Activated effector memory CD4-positive, alpha-beta T cell treated with Interleukin-2 at 50 U/mL for 16 hours (primary cell): ENCODE measurements at regions not wholly inside any gene's neighbourhood (a gene's known extent, or its start where the extent isn't known, plus 50 kb on each side); places are given as distances from the start of the nearest gene placed in this dataset.

ENCODE experiments used
- DNase-seq: peaks from one replicate; pipeline ENCODE4 v3.0.0-alpha.2; 2020

- no peak for DNase-seq
These were observed 495.5 kb downstream of the MIAT start for GRCh38 chr22:27152883-27153282.

- DNase-seq = no peak
These were observed 496.0 kb downstream of the MIAT start for GRCh38 chr22:27153386-27153785.

- no peak for DNase-seq
These were observed 497.3 kb downstream of the MIAT start for GRCh38 chr22:27154717-27155116.

- DNase-seq = no peak
These were observed 499.6 kb downstream of the MIAT start for GRCh38 chr22:27156821-27157489.

- DNase-seq = no peak
These were observed 500.4 kb downstream of the MIAT start for GRCh38 chr22:27157666-27158370.

GRCh38 chr22:27159016-27159415 lies 501.6 kb downstream of the MIAT start:
- no peak for DNase-seq

GRCh38 chr22:27159716-27160295 lies 502.4 kb downstream of the MIAT start:
- no peak for DNase-seq

- no peak for DNase-seq
These were observed 506.1 kb downstream of the MIAT start for GRCh38 chr22:27163162-27164137.

- DNase-seq = no peak
These were observed 507.6 kb downstream of the MIAT start for GRCh38 chr22:27164781-27165503.

- DNase-seq = no peak
These were observed 511.3 kb downstream of the MIAT start for GRCh38 chr22:27168681-27169080.

GRCh38 chr22:27170491-27170890 lies 513.1 kb downstream of the MIAT start:
- DNase-seq = no peak

GRCh38 chr22:27171212-27171611 lies 513.8 kb downstream of the MIAT start:
- DNase-seq = no peak

- DNase-seq = no peak
These were observed 516.1 kb downstream of the MIAT start for GRCh38 chr22:27173530-27173929.

GRCh38 chr22:27175021-27175838 lies 517.8 kb downstream of the MIAT start:
- no peak for DNase-seq

GRCh38 chr22:27175974-27176373 lies 518.6 kb downstream of the MIAT start:
- DNase-seq = no peak

GRCh38 chr22:27179161-27179560 lies 521.8 kb downstream of the MIAT start:
- no peak for DNase-seq

- DNase-seq = no peak
These were observed 524.1 kb downstream of the MIAT start for GRCh38 chr22:27181537-27181936.

GRCh38 chr22:27183474-27183873 lies 526.1 kb downstream of the MIAT start:
- no peak for DNase-seq

- DNase-seq = no peak
These were observed 527.8 kb downstream of the MIAT start for GRCh38 chr22:27185099-27185709.

GRCh38 chr22:27185760-27186302 lies 528.4 kb downstream of the MIAT start:
- no peak for DNase-seq

- no peak for DNase-seq
These were observed 529.3 kb downstream of the MIAT start for GRCh38 chr22:27186643-27187042.
